ENCODE measurements at regions not wholly inside any gene's neighbourhood (a gene's known extent, or its start where the extent isn't known, plus 50 kb on each side); places are given as distances from the start of the nearest gene placed in this dataset.
A peak's percentile ranks its signal among the peaks of the same experiment; 100 is the strongest.

- Histone ChIP-seq H3K23ac (ENCODE audit: low read length in 2 of 2) (no peak overlapping the region), H3K14ac (ENCODE audit: low read length in 2 of 2) (no peak overlapping the region), H3K4me3 (ENCODE audit: insufficient read depth in 1 of 2, low read depth in 1 of 2, low read length in 2 of 2) (no peak overlapping the region), H2BK5ac (ENCODE audit: low read depth, low read length, poor library complexity, severe bottlenecking) (no peak overlapping the region), H3K4me1 (ENCODE audit: control insufficient read depth, insufficient read depth, low read depth, low read length) (peaks cover 7% of the 10 kb centered on the region), H3K4me2 (ENCODE audit: low read length, poor library complexity, severe bottlenecking) (no peak overlapping the region), H3K9me3 (ENCODE audit: control insufficient read depth, low read length) (peaks cover 3% of the 10 kb centered on the region), H3K18ac (ENCODE audit: low read depth in 1 of 2, low read length in 2 of 2) (no peak overlapping the region), H3K9ac (ENCODE audit: low read length) (no peak overlapping the region), H2BK12ac (ENCODE audit: low read length in 2 of 2) (no peak overlapping the region), H2BK15ac (ENCODE audit: low read depth, poor library complexity, severe bottlenecking) (no peak overlapping the region), H4K8ac (ENCODE audit: low read length) (no peak overlapping the region), H3K4ac (ENCODE audit: low read depth in 1 of 2, low read length in 2 of 2) (no peak overlapping the region), H3K27ac (ENCODE audit: low read length, poor library complexity, severe bottlenecking) (no peak overlapping the region), H3K27me3 (ENCODE audit: control insufficient read depth in 1 of 2, insufficient read depth in 1 of 2, low read length in 2 of 2) (peaks cover 19 to 88% of the 10 kb centered on the region in 2 experiments), H3K36me3 (ENCODE audit: control insufficient read depth in 1 of 2, insufficient read depth in 2 of 2, low read depth in 1 of 2, low read length in 2 of 2) (no peaks in the 10 kb centered on the region), H4K91ac (ENCODE audit: low read length) (no peak overlapping the region), H2BK120ac (ENCODE audit: low read depth, low read length) (no peak overlapping the region), H2AK5ac (ENCODE audit: low read length, severe bottlenecking) (no peak overlapping the region), H2AFZ (ENCODE audit: low read depth, low read length) (no peak overlapping the region), H3K79me1 (replicated peaks; ENCODE audit: low read length, poor library complexity, severe bottlenecking) (no peaks in the 10 kb centered on the region)
- peak; percentile 16 for DNase-seq
- 100% methylated on average over 2 of the region's 5 CpGs for whole genome bisulfite sequencing
Observed at GRCh38 chrX:69079268-69079667, 86.0 kb downstream of the PJA1 start.

DNA sequence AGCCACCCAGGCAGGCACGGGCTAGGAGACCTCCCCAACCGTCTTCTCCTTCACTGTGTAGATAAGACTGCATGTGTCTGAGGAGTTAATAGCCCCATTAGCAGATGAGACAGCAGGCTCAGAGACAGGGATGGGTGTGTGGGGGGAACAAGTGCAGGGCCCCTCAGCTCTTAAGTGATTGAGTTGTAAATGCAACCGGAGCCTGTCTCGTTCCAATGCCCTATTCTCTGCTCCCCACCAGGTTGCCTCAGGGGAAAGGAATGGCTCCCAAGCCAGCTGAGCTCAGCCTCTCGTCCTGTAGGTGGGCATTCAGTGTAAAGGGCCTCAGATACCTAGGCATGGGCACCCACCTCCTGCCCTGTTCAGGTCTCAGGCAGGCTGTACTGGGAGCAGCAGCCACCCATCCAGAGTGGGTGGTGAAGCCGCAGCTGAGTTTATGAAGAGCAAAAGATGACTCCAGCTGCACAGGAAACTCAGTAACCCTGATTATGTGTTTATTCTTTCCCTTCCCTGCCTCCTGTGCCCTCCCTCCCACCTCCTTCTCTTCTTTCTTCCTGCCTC, 87.3 kb downstream of the PJA1 start:
- Histone ChIP-seq H3K14ac (ENCODE audit: low read length in 2 of 2) (peak overlapping the region in 1 of 2 experiments; percentile 12), H2BK15ac (ENCODE audit: low read depth, poor library complexity, severe bottlenecking) (no peak overlapping the region), H2AK5ac (ENCODE audit: low read length, severe bottlenecking) (no peak overlapping the region), H4K8ac (ENCODE audit: low read length) (no peak overlapping the region), H3K23ac (ENCODE audit: low read length in 2 of 2) (no peak overlapping the region), H3K36me3 (ENCODE audit: control insufficient read depth in 1 of 2, insufficient read depth in 2 of 2, low read depth in 1 of 2, low read length in 2 of 2) (no peaks in the 10 kb centered on the region), H3K18ac (ENCODE audit: low read depth in 1 of 2, low read length in 2 of 2) (peak overlapping the region in 1 of 2 experiments; percentile 73), H3K9me3 (ENCODE audit: control insufficient read depth, low read length) (peaks cover 3% of the 10 kb centered on the region), H3K4me1 (ENCODE audit: control insufficient read depth, insufficient read depth, low read depth, low read length) (peaks cover 2% of the 10 kb centered on the region), H4K91ac (ENCODE audit: low read length) (no peak overlapping the region), H2BK5ac (ENCODE audit: low read depth, low read length, poor library complexity, severe bottlenecking) (no peak overlapping the region), H2BK12ac (ENCODE audit: low read length in 2 of 2) (peak overlapping the region in 1 of 2 experiments; percentile 72), H2BK120ac (ENCODE audit: low read depth, low read length) (no peak overlapping the region), H3K27ac (ENCODE audit: low read length, poor library complexity, severe bottlenecking) (no peak overlapping the region), H3K9ac (ENCODE audit: low read length) (no peak overlapping the region), H3K4ac (ENCODE audit: low read depth in 1 of 2, low read length in 2 of 2) (no peak overlapping the region), H3K4me3 (ENCODE audit: insufficient read depth in 1 of 2, low read depth in 1 of 2, low read length in 2 of 2) (no peak overlapping the region), H3K4me2 (ENCODE audit: low read length, poor library complexity, severe bottlenecking) (no peak overlapping the region), H2AFZ (ENCODE audit: low read depth, low read length) (no peak overlapping the region), H3K27me3 (ENCODE audit: control insufficient read depth in 1 of 2, insufficient read depth in 1 of 2, low read length in 2 of 2) (peaks cover 19 to 89% of the 10 kb centered on the region in 2 experiments), H3K79me1 (replicated peaks; ENCODE audit: low read length, poor library complexity, severe bottlenecking) (no peaks in the 10 kb centered on the region)
- DNase-seq: no peak
- 15% methylated on average over 4 of the region's 6 CpGs for WGBS

DNA sequence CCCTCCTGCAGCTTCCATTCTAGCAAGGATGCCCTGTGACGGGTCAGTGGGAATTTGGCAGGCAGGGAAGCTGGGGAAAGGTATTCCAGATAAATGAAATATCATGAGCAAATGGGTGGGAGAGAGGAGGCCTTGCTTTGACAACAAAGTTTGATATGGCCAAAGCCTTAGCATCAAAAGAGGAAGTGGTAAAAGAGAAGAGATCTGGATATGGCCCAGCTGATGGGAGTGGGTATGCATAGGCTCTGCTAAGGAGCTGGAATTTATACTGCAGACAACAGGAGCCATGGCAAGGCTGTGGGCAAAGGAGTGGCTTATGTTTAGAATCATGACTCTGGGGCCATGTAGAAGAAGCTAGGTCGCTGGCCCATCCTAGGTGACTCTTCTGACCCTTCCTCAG, 89.2 kb downstream of the PJA1 start:
- no peak overlapping the region for H4K91ac ChIP-seq (ENCODE audit: low read length)
- H2BK120ac ChIP-seq (ENCODE audit: low read depth, low read length): no peak overlapping the region
- no peak overlapping the region for H3K4ac ChIP-seq (ENCODE audit: low read depth in 1 of 2, low read length in 2 of 2)
- no peak overlapping the region for H3K27ac ChIP-seq (ENCODE audit: low read length, poor library complexity, severe bottlenecking)
- no peak overlapping the region for H2AFZ ChIP-seq (ENCODE audit: low read depth, low read length)
- H3K14ac ChIP-seq (ENCODE audit: low read length in 2 of 2): no peak overlapping the region
- 77% methylated on average over 2 of the region's 2 CpGs for WGBS
- no peak overlapping the region for H2BK12ac ChIP-seq (ENCODE audit: low read length in 2 of 2)
- no peak overlapping the region for H3K4me2 ChIP-seq (ENCODE audit: low read length, poor library complexity, severe bottlenecking)
- H3K79me1 ChIP-seq (replicated peaks; ENCODE audit: low read length, poor library complexity, severe bottlenecking): no peaks in the 10 kb centered on the region
- no peak overlapping the region for H3K9ac ChIP-seq (ENCODE audit: low read length)
- H4K8ac ChIP-seq (ENCODE audit: low read length): no peak overlapping the region
- no peak overlapping the region for H3K4me3 ChIP-seq (ENCODE audit: insufficient read depth in 1 of 2, low read depth in 1 of 2, low read length in 2 of 2)
- no peak overlapping the region for H3K18ac ChIP-seq (ENCODE audit: low read depth in 1 of 2, low read length in 2 of 2)
- H3K9me3 ChIP-seq (ENCODE audit: control insufficient read depth, low read length): peaks cover 3% of the 10 kb centered on the region
- no peak overlapping the region for H2BK15ac ChIP-seq (ENCODE audit: low read depth, poor library complexity, severe bottlenecking)
- no peak overlapping the region for H2BK5ac ChIP-seq (ENCODE audit: low read depth, low read length, poor library complexity, severe bottlenecking)
- H3K27me3 ChIP-seq (ENCODE audit: control insufficient read depth in 1 of 2, insufficient read depth in 1 of 2, low read length in 2 of 2): peaks cover 19 to 84% of the 10 kb centered on the region in 2 experiments
- H2AK5ac ChIP-seq (ENCODE audit: low read length, severe bottlenecking): no peak overlapping the region
- no peaks in the 10 kb centered on the region for H3K36me3 ChIP-seq (ENCODE audit: control insufficient read depth in 1 of 2, insufficient read depth in 2 of 2, low read depth in 1 of 2, low read length in 2 of 2)
- no peak for DNase-seq
- peaks cover 2% of the 10 kb centered on the region for H3K4me1 ChIP-seq (ENCODE audit: control insufficient read depth, insufficient read depth, low read depth, low read length)
- H3K23ac ChIP-seq (ENCODE audit: low read length in 2 of 2): no peak overlapping the region

DNA sequence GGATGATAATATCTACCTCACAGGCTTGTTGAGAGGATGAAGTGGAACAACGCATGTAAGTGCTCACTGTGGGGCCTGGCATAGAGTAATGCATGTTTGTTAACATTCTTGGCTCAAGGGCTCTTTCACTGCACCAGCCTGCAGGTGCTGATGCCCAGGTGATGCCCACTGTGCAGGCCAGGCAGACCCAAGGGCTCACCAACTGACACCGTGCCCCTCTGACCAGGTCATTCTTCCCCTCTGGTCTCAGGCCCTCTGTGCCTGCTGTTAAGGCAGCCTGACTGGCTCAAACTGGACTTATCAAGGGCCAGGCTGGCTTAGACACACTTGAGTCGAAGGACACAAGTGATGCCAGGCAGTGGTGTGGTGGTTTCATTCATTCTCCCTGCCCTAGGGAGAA, 90.5 kb downstream of the PJA1 start:
- Histone ChIP-seq H3K4me2 (ENCODE audit: low read length, poor library complexity, severe bottlenecking) (no peak overlapping the region), H3K9ac (ENCODE audit: low read length) (no peak overlapping the region), H3K79me1 (replicated peaks; ENCODE audit: low read length, poor library complexity, severe bottlenecking) (no peaks in the 10 kb centered on the region), H2BK15ac (ENCODE audit: low read depth, poor library complexity, severe bottlenecking) (no peak overlapping the region), H2AK5ac (ENCODE audit: low read length, severe bottlenecking) (no peak overlapping the region), H3K4ac (ENCODE audit: low read depth in 1 of 2, low read length in 2 of 2) (peak overlapping the region in 1 of 2 experiments; percentile 16), H3K4me1 (ENCODE audit: control insufficient read depth, insufficient read depth, low read depth, low read length) (peaks cover 2% of the 10 kb centered on the region), H3K27me3 (ENCODE audit: control insufficient read depth in 1 of 2, insufficient read depth in 1 of 2, low read length in 2 of 2) (peaks cover 19 to 84% of the 10 kb centered on the region in 2 experiments), H3K27ac (ENCODE audit: low read length, poor library complexity, severe bottlenecking) (no peak overlapping the region), H3K18ac (ENCODE audit: low read depth in 1 of 2, low read length in 2 of 2) (no peak overlapping the region), H2AFZ (ENCODE audit: low read depth, low read length) (no peak overlapping the region), H2BK120ac (ENCODE audit: low read depth, low read length) (no peak overlapping the region), H4K8ac (ENCODE audit: low read length) (no peak overlapping the region), H2BK12ac (ENCODE audit: low read length in 2 of 2) (no peak overlapping the region), H3K36me3 (ENCODE audit: control insufficient read depth in 1 of 2, insufficient read depth in 2 of 2, low read depth in 1 of 2, low read length in 2 of 2) (no peaks in the 10 kb centered on the region), H3K9me3 (ENCODE audit: control insufficient read depth, low read length) (peaks cover 3% of the 10 kb centered on the region), H4K91ac (ENCODE audit: low read length) (no peak overlapping the region), H2BK5ac (ENCODE audit: low read depth, low read length, poor library complexity, severe bottlenecking) (no peak overlapping the region), H3K14ac (ENCODE audit: low read length in 2 of 2) (peak overlapping the region in 1 of 2 experiments; percentile 41), H3K23ac (ENCODE audit: low read length in 2 of 2) (no peak overlapping the region), H3K4me3 (ENCODE audit: insufficient read depth in 1 of 2, low read depth in 1 of 2, low read length in 2 of 2) (no peak overlapping the region)
- no peak for DNase-seq
- 91% methylated on average over 3 of the region's 3 CpGs for WGBS
